ENCODE measurements at regions not wholly inside any gene's neighbourhood (a gene's known extent, or its start where the extent isn't known, plus 50 kb on each side); places are given as distances from the start of the nearest gene placed in this dataset.

GRCh38 chr11:116185551-116185950 lies 587.2 kb downstream of the BUD13 start:
- H3K27ac ChIP-seq (ENCODE audit: low read depth, low read length) = no peak overlapping the region

GRCh38 chr11:116184763-116185162 lies 588.0 kb downstream of the BUD13 start:
- no peak overlapping the region for H3K27ac ChIP-seq (ENCODE audit: low read depth, low read length)
- H3K27me3 ChIP-seq (ENCODE audit: control insufficient read depth in 5 of 5, insufficient read depth in 4 of 5, low read length in 5 of 5) = peaks cover 0 to 6% (median 5%) of the 10 kb centered on the region in 5 donors
- no peak overlapping the region for H3K9ac ChIP-seq (ENCODE audit: low read length in 5 of 5)
- no peaks in the 10 kb centered on the region for H3K36me3 ChIP-seq (ENCODE audit: control insufficient read depth in 5 of 5, insufficient read depth in 5 of 5, low read length in 5 of 5)
- no peak overlapping the region for H3K4me3 ChIP-seq (ENCODE audit: low read depth in 1 of 5, low read length in 5 of 5)
- H3K4me1 ChIP-seq (ENCODE audit: control insufficient read depth in 5 of 5, insufficient read depth in 5 of 5, low read length in 5 of 5) = peaks cover 0 to 22% (median 13%) of the 10 kb centered on the region in 5 donors
- H3K9me3 ChIP-seq (ENCODE audit: control insufficient read depth in 5 of 5, low read length in 5 of 5) = peaks cover 0 to 2% (median 0%) of the 10 kb centered on the region in 5 donors

More at GRCh38 chr11:116185551-116185950, 587.2 kb downstream of the BUD13 start:
- H3K27me3 ChIP-seq (ENCODE audit: control insufficient read depth in 5 of 5, insufficient read depth in 4 of 5, low read length in 5 of 5) = peaks cover 0 to 6% (median 5%) of the 10 kb centered on the region in 5 donors
- no peak overlapping the region for H3K9ac ChIP-seq (ENCODE audit: low read length in 5 of 5)
- H3K4me3 ChIP-seq (ENCODE audit: low read depth in 1 of 5, low read length in 5 of 5) = no peak overlapping the region
- no peaks in the 10 kb centered on the region for H3K36me3 ChIP-seq (ENCODE audit: control insufficient read depth in 5 of 5, insufficient read depth in 5 of 5, low read length in 5 of 5)
- peaks cover 0 to 19% (median 12%) of the 10 kb centered on the region in 5 donors for H3K4me1 ChIP-seq (ENCODE audit: control insufficient read depth in 5 of 5, insufficient read depth in 5 of 5, low read length in 5 of 5)
- peaks cover 0 to 2% (median 0%) of the 10 kb centered on the region in 5 donors for H3K9me3 ChIP-seq (ENCODE audit: control insufficient read depth in 5 of 5, low read length in 5 of 5)

- Histone ChIP-seq H3K9me3 (ENCODE audit: control insufficient read depth in 5 of 5, low read length in 5 of 5) (peaks cover 0 to 2% (median 0%) of the 10 kb centered on the region in 5 donors), H3K9ac (ENCODE audit: low read length in 5 of 5) (no peak overlapping the region), H3K36me3 (ENCODE audit: control insufficient read depth in 5 of 5, insufficient read depth in 5 of 5, low read length in 5 of 5) (no peaks in the 10 kb centered on the region), H3K27ac (ENCODE audit: low read depth, low read length) (no peak overlapping the region), H3K27me3 (ENCODE audit: control insufficient read depth in 5 of 5, insufficient read depth in 4 of 5, low read length in 5 of 5) (peaks cover 0 to 6% (median 0%) of the 10 kb centered on the region in 5 donors), H3K4me1 (ENCODE audit: control insufficient read depth in 5 of 5, insufficient read depth in 5 of 5, low read length in 5 of 5) (peaks cover 0 to 22% (median 13%) of the 10 kb centered on the region in 5 donors), H3K4me3 (ENCODE audit: low read depth in 1 of 5, low read length in 5 of 5) (no peak overlapping the region)
These were observed 590.3 kb downstream of the BUD13 start for GRCh38 chr11:116182356-116182966.

- Histone ChIP-seq H3K27me3 (ENCODE audit: control insufficient read depth in 5 of 5, insufficient read depth in 4 of 5, low read length in 5 of 5) (peaks cover 0 to 19% (median under 1%) of the 10 kb centered on the region in 5 donors), H3K36me3 (ENCODE audit: control insufficient read depth in 5 of 5, insufficient read depth in 5 of 5, low read length in 5 of 5) (no peaks in the 10 kb centered on the region), H3K9ac (ENCODE audit: low read length in 5 of 5) (no peak overlapping the region), H3K4me1 (ENCODE audit: control insufficient read depth in 5 of 5, insufficient read depth in 5 of 5, low read length in 5 of 5) (peaks cover 0 to 30% (median 15%) of the 10 kb centered on the region in 5 donors), H3K4me3 (ENCODE audit: low read depth in 1 of 5, low read length in 5 of 5) (no peak overlapping the region), H3K9me3 (ENCODE audit: control insufficient read depth in 5 of 5, low read length in 5 of 5) (no peaks in the 10 kb centered on the region), H3K27ac (ENCODE audit: low read depth, low read length) (no peak overlapping the region)
These were observed 591.8 kb downstream of the BUD13 start for GRCh38 chr11:116180806-116181600.

- Histone ChIP-seq H3K27ac (ENCODE audit: low read depth, low read length) (no peak overlapping the region), H3K9ac (ENCODE audit: low read length in 5 of 5) (no peak overlapping the region), H3K36me3 (ENCODE audit: control insufficient read depth in 5 of 5, insufficient read depth in 5 of 5, low read length in 5 of 5) (no peaks in the 10 kb centered on the region), H3K9me3 (ENCODE audit: control insufficient read depth in 5 of 5, low read length in 5 of 5) (no peaks in the 10 kb centered on the region), H3K4me3 (ENCODE audit: low read depth in 1 of 5, low read length in 5 of 5) (no peak overlapping the region), H3K27me3 (ENCODE audit: control insufficient read depth in 5 of 5, insufficient read depth in 4 of 5, low read length in 5 of 5) (peaks cover 2 to 22% (median 10%) of the 10 kb centered on the region in 5 donors), H3K4me1 (ENCODE audit: control insufficient read depth in 5 of 5, insufficient read depth in 5 of 5, low read length in 5 of 5) (peaks cover 0 to 35% (median 15%) of the 10 kb centered on the region in 5 donors)
These were observed 593.4 kb downstream of the BUD13 start for GRCh38 chr11:116179401-116179800.

GRCh38 chr11:116177521-116178210 lies 595.1 kb downstream of the BUD13 start:
- no peaks in the 10 kb centered on the region for H3K36me3 ChIP-seq (ENCODE audit: control insufficient read depth in 5 of 5, insufficient read depth in 5 of 5, low read length in 5 of 5)
- H3K9me3 ChIP-seq (ENCODE audit: control insufficient read depth in 5 of 5, low read length in 5 of 5) = no peaks in the 10 kb centered on the region
- peaks cover 0 to 33% (median 14%) of the 10 kb centered on the region in 5 donors for H3K4me1 ChIP-seq (ENCODE audit: control insufficient read depth in 5 of 5, insufficient read depth in 5 of 5, low read length in 5 of 5)
- no peak overlapping the region for H3K4me3 ChIP-seq (ENCODE audit: low read depth in 1 of 5, low read length in 5 of 5)
- H3K9ac ChIP-seq (ENCODE audit: low read length in 5 of 5) = no peak overlapping the region
- H3K27ac ChIP-seq (ENCODE audit: low read depth, low read length) = no peak overlapping the region
- peaks cover 6 to 24% (median 12%) of the 10 kb centered on the region in 5 donors for H3K27me3 ChIP-seq (ENCODE audit: control insufficient read depth in 5 of 5, insufficient read depth in 4 of 5, low read length in 5 of 5)

- Histone ChIP-seq H3K27me3 (ENCODE audit: control insufficient read depth in 5 of 5, insufficient read depth in 4 of 5, low read length in 5 of 5) (peaks cover 6 to 24% (median 12%) of the 10 kb centered on the region in 5 donors), H3K4me1 (ENCODE audit: control insufficient read depth in 5 of 5, insufficient read depth in 5 of 5, low read length in 5 of 5) (peaks cover 0 to 24% (median 10%) of the 10 kb centered on the region in 5 donors), H3K9me3 (ENCODE audit: control insufficient read depth in 5 of 5, low read length in 5 of 5) (no peaks in the 10 kb centered on the region), H3K4me3 (ENCODE audit: low read depth in 1 of 5, low read length in 5 of 5) (no peak overlapping the region), H3K9ac (ENCODE audit: low read length in 5 of 5) (no peak overlapping the region), H3K27ac (ENCODE audit: low read depth, low read length) (no peak overlapping the region), H3K36me3 (ENCODE audit: control insufficient read depth in 5 of 5, insufficient read depth in 5 of 5, low read length in 5 of 5) (no peaks in the 10 kb centered on the region)
These were observed 596.2 kb downstream of the BUD13 start for GRCh38 chr11:116176484-116177005.

GRCh38 chr11:116175707-116176106 lies 597.1 kb downstream of the BUD13 start:
- H3K4me3 ChIP-seq (ENCODE audit: low read depth in 1 of 5, low read length in 5 of 5) = no peak overlapping the region
- H3K4me1 ChIP-seq (ENCODE audit: control insufficient read depth in 5 of 5, insufficient read depth in 5 of 5, low read length in 5 of 5) = peaks cover 0 to 17% (median 3%) of the 10 kb centered on the region in 5 donors
- H3K9me3 ChIP-seq (ENCODE audit: control insufficient read depth in 5 of 5, low read length in 5 of 5) = no peaks in the 10 kb centered on the region
- H3K27ac ChIP-seq (ENCODE audit: low read depth, low read length) = no peak overlapping the region
- H3K9ac ChIP-seq (ENCODE audit: low read length in 5 of 5) = no peak overlapping the region
- no peaks in the 10 kb centered on the region for H3K36me3 ChIP-seq (ENCODE audit: control insufficient read depth in 5 of 5, insufficient read depth in 5 of 5, low read length in 5 of 5)
- peaks cover 7 to 25% (median 12%) of the 10 kb centered on the region in 5 donors for H3K27me3 ChIP-seq (ENCODE audit: control insufficient read depth in 5 of 5, insufficient read depth in 4 of 5, low read length in 5 of 5)

- no peaks in the 10 kb centered on the region for H3K36me3 ChIP-seq (ENCODE audit: control insufficient read depth in 5 of 5, insufficient read depth in 5 of 5, low read length in 5 of 5)
- H3K4me1 ChIP-seq (ENCODE audit: control insufficient read depth in 5 of 5, insufficient read depth in 5 of 5, low read length in 5 of 5) = peaks cover 0 to 13% (median 0%) of the 10 kb centered on the region in 5 donors
- H3K4me3 ChIP-seq (ENCODE audit: low read depth in 1 of 5, low read length in 5 of 5) = no peak overlapping the region
- peaks cover 8 to 31% (median 12%) of the 10 kb centered on the region in 5 donors for H3K27me3 ChIP-seq (ENCODE audit: control insufficient read depth in 5 of 5, insufficient read depth in 4 of 5, low read length in 5 of 5)
- no peak overlapping the region for H3K9ac ChIP-seq (ENCODE audit: low read length in 5 of 5)
- no peak overlapping the region for H3K27ac ChIP-seq (ENCODE audit: low read depth, low read length)
- H3K9me3 ChIP-seq (ENCODE audit: control insufficient read depth in 5 of 5, low read length in 5 of 5) = no peaks in the 10 kb centered on the region
These were observed 598.6 kb downstream of the BUD13 start for GRCh38 chr11:116173941-116174911.
